ENCODE measurements at regions not wholly inside any gene's neighbourhood (a gene's known extent, or its start where the extent isn't known, plus 50 kb on each side); places are given as distances from the start of the nearest gene placed in this dataset.

DNA sequence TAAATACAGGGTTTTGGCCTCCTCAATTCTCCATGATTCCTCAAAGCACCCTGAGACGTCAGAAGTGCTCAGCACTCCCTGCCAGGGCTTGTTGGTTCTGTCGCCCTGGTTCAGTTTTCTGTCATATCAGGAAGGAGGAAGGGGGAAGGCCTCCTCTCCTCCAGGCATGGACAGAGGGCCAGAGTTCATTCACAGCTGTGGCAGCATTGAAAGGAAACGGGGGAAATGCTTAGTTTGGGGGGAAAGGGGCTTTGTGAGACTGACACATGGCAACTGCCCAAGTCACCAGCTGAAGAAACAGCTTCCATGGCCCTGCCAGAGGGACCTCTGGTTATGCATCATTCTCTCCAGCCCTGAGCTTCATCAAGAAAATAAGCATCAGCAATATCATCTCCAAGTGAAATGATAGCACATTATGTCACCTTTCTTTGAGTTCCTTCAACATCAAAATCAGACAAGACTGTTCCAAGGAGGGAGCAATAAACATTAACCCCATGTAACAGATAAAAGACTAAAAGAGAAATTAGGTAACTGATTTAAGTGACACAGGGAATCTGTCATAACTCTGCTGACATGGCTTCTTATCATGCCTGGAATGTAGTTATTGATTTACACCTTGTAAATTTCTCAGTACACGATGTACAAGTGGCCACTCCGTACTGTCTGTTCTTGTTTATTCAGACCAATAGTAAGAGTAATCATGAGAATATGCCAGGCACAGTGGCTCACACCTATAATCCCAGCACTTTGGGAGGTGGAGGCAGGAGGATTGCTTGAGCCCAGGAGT is 103.2 kb upstream of the SLC25A33 start:
- TF ChIP-seq, protein P1, sequence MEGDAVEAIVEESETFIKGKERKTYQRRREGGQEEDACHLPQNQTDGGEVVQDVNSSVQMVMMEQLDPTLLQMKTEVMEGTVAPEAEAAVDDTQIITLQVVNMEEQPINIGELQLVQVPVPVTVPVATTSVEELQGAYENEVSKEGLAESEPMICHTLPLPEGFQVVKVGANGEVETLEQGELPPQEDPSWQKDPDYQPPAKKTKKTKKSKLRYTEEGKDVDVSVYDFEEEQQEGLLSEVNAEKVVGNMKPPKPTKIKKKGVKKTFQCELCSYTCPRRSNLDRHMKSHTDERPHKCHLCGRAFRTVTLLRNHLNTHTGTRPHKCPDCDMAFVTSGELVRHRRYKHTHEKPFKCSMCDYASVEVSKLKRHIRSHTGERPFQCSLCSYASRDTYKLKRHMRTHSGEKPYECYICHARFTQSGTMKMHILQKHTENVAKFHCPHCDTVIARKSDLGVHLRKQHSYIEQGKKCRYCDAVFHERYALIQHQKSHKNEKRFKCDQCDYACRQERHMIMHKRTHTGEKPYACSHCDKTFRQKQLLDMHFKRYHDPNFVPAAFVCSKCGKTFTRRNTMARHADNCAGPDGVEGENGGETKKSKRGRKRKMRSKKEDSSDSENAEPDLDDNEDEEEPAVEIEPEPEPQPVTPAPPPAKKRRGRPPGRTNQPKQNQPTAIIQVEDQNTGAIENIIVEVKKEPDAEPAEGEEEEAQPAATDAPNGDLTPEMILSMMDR (IDR thresholded peaks at IDR 0.05; ENCODE audit: low read depth, low read length): no peak
- DNase-seq (ENCODE audit: extremely low read depth, low read depth): no peak

DNA sequence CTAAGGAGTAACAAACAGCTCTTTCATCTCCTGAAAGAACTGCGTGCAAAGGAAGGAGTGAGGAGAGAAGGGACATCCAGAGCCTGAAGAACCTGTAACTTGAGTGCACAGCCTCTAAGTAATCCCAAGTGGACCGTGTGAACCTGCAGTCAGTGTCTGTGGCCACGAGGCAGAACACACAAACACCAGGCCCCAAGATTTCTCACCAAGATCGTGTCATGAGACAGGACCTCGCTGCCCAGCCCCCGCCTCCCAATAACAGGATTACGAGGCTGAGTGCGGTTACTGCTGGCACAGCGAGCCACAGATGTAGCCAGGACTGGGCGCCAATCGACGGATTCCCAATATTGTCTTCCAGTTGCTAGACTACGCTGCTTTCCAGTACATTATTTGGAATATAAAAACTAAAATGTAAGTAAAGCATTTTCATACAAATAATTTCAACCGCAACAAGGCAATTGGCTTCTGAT is 101.3 kb upstream of the SLC25A33 start:
- peak; percentile 49 for DNase-seq (ENCODE audit: extremely low read depth, low read depth)
- TF ChIP-seq, protein P1 (IDR thresholded peaks at IDR 0.05; ENCODE audit: low read depth, low read length): no peak

DNA sequence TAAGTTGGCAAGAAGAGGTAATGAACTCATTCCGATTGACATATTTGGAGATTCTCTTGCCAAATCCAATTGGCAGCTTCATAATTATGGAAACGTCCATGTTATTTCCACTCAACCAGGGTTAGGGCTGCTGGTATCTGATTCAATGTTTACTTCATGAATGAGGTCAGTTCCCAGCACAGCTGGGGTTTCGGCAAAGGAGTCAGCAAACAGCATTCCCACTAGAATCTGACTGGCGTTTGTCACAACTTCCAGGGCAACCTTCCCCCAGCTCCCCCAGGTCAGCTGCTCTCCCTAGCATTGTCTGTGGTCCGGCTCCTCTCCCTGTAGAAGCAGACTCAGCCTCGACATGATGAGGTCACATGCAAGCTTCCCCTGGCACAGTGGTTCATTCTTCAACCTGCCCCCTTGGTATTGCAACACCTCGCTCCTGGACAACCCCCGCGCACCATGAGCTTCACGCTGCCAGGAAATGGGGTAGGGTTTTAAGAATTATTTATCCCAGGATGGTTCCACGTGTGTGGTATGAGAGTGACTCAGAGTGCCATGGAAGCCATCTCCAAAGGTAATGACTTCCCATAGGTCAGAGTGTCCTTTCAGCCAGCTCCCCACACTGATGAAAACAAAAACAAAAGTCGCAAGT is 100.7 kb upstream of the SLC25A33 start:
- DNase-seq (ENCODE audit: extremely low read depth, low read depth): peak; percentile 69
- TF ChIP-seq, protein P1 (IDR thresholded peaks at IDR 0.05; ENCODE audit: low read depth, low read length): no peak

DNA sequence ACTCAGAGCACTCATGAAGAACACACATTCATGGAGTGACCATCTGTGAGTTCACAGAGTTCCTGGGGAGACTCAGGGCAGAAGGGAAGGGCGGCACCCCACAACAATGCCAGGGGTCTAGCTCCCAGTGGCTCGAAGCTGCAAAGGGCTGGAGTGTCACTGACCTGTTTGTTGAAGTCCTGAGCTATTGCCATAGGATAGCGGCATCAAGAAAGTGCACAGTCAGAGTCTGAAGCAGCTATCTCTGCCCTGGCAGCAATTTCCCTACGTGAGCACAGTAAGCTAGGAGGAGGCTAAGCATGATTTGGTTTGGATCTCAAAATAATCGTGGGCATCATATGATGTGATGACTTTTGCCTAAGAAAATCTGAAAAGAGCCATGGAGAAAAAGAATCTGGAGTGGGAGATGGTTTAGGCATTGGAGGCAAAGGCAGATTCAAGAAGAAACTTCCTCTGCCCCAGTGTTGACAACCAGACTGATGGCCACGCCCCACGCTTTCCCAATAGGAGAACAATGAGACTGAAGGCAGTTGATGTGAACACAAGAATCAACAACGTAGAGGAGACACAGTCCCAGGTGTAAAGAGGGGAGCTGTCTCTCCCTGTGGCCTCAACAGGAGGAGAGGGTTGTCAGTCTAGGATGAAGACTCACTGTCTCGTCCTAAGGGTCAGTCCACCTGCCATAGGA is 100.0 kb upstream of the SLC25A33 start:
- DNase-seq (ENCODE audit: extremely low read depth, low read depth): no peak
- TF ChIP-seq, protein P1 (IDR thresholded peaks at IDR 0.05; ENCODE audit: low read depth, low read length): no peak

DNA sequence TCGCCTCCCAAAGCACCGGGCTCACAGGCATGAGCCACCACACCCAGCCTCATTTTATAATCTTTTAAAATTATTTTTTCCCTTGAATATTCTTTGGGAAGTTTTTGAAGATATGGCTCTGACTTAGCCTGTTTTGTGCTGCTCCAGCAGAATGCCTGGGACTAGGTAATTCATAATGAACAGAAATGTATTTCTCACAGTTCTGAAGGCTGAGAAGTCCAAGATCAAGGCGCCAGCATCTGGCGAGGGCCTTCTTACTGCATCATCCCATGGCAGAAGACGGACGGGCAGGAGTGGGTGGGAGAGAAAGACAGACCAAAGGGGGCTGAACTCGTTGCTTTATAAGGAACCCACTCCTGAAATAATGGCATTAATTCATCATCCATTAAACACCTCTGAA is 99.0 kb upstream of the SLC25A33 start:
- TF ChIP-seq, protein P1 (IDR thresholded peaks at IDR 0.05; ENCODE audit: low read depth, low read length): no peak
- DNase-seq (ENCODE audit: extremely low read depth, low read depth): no peak

DNA sequence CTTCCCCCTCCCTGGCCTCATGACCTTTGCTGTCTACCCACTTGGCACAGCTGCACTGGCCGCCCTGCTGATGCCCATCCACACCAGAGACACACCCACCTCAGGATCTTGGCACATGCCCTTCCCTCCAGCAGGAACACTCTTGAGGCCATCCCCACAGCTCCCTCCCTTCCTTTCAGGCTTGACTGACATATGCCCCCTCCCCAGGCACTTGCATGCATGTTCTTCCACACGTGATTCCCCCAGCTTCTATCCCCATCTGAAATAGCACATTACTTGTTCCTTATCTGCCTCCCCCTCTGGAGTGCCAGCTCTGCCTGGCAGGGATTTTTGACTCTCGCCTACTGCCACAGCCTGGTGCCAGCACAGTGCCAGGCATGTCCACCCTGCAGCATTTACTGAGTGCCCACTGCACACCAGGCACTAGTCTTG is 98.5 kb upstream of the SLC25A33 start:
- DNase-seq (ENCODE audit: extremely low read depth, low read depth): no peak
- TF ChIP-seq, protein P1 (IDR thresholded peaks at IDR 0.05; ENCODE audit: low read depth, low read length): no peak

Data from AG09319 (cell line).